HepG2 (cell line): ENCODE measurements at regions not wholly inside any gene's neighbourhood (a gene's known extent, or its start where the extent isn't known, plus 50 kb on each side); places are given as distances from the start of the nearest gene placed in this dataset.

Experiments used
- ASH2L ChIP-seq: fragments of 300-600, 200-600 bp; sonication (generic); IDR thresholded peaks from 2 replicates; pipeline ENCODE4 v1.7.0; 2017; ENCODE audit warnings: low read depth, mild to moderate bottlenecking, moderate library complexity, mixed read lengths, low read length; ENCODE audit not compliant: insufficient read length
- CEBPG ChIP-seq: IDR thresholded peaks from 2 replicates; pipeline ENCODE4 v1.6.1; 2016
- HNRNPUL1 ChIP-seq: fragments of 200-400 bp; formaldehyde crosslinking; IDR thresholded peaks from 2 replicates; pipeline ENCODE4 v1.6.1; 2017; ENCODE audit warnings: low read depth, mild to moderate bottlenecking, low read length, moderate library complexity
- MIXL1 ChIP-seq: IDR thresholded peaks from 2 replicates; pipeline ENCODE4 v1.6.1; 2016
- SIX4 ChIP-seq: sonication (generic); formaldehyde crosslinking; IDR thresholded peaks from 2 replicates; pipeline ENCODE4 v1.4.0; 2020; ENCODE audit warnings: missing genetic modification reagents
- SMC3 ChIP-seq: IDR thresholded peaks from 2 replicates; pipeline ENCODE4 v1.6.1; 2011; ENCODE audit warnings: low read length, improper control_type of control experiment
- XRCC5 ChIP-seq: fragments of 200-400 bp; formaldehyde crosslinking; optimal IDR thresholded peaks from 2 replicates; pipeline ENCODE3; 2017; ENCODE audit warnings: mild to moderate bottlenecking, low read length
- ZNF292 ChIP-seq: sonication (generic); formaldehyde crosslinking; IDR thresholded peaks from 2 replicates; pipeline ENCODE4 v1.8.1; 2022; ENCODE audit warnings: mild to moderate bottlenecking, low read depth, missing genetic modification reagents, borderline replicate concordance
- ZNF572 ChIP-seq: sonication (generic); formaldehyde crosslinking; IDR thresholded peaks from 2 replicates; pipeline ENCODE4 v1.5.1; 2020; ENCODE audit warnings: mild to moderate bottlenecking, missing genetic modification reagents
- ZNF773 ChIP-seq: sonication (generic); formaldehyde crosslinking; IDR thresholded peaks from 2 replicates; pipeline ENCODE4 v1.4.0; 2020; ENCODE audit warnings: missing genetic modification reagents, borderline replicate concordance
- ZSCAN20 ChIP-seq: sonication (generic); formaldehyde crosslinking; IDR thresholded peaks from 2 replicates; pipeline ENCODE4 v1.4.0; 2020; ENCODE audit warnings: missing genetic modification reagents, mild to moderate bottlenecking, borderline replicate concordance
- TF ChIP-seq, protein P1 (sequence below): sonication (generic); formaldehyde crosslinking; IDR thresholded peaks from 2 replicates; pipeline ENCODE4 v1.4.0; 2020; ENCODE audit warnings: mild to moderate bottlenecking, missing genetic modification reagents
- TF ChIP-seq, protein P2 (sequence below): sonication (generic); formaldehyde crosslinking; IDR thresholded peaks from 2 replicates; pipeline ENCODE4 v1.5.1; 2020; ENCODE audit warnings: mild to moderate bottlenecking, missing genetic modification reagents
- TF ChIP-seq, protein P3 (sequence below): sonication (generic); formaldehyde crosslinking; IDR thresholded peaks from 2 replicates; pipeline ENCODE4 v1.4.0; 2020; ENCODE audit warnings: missing genetic modification reagents
- TF ChIP-seq, protein P4 (sequence below): sonication (generic); formaldehyde crosslinking; conservative IDR thresholded peaks from 2 replicates; pipeline ENCODE4 v1.8.0; 2022; ENCODE audit warnings: mild to moderate bottlenecking, moderate library complexity, missing genetic modification reagents
- TF ChIP-seq, protein P5 (sequence below): sonication (generic); formaldehyde crosslinking; IDR thresholded peaks from 2 replicates; pipeline ENCODE4 v1.4.0; 2020; ENCODE audit warnings: missing genetic modification reagents, borderline replicate concordance
- TF ChIP-seq, protein P6 (sequence below): sonication (generic); formaldehyde crosslinking; IDR thresholded peaks from 2 replicates; pipeline ENCODE4 v1.8.0; 2022; ENCODE audit warnings: mild to moderate bottlenecking, missing genetic modification reagents, moderate library complexity

DNA sequence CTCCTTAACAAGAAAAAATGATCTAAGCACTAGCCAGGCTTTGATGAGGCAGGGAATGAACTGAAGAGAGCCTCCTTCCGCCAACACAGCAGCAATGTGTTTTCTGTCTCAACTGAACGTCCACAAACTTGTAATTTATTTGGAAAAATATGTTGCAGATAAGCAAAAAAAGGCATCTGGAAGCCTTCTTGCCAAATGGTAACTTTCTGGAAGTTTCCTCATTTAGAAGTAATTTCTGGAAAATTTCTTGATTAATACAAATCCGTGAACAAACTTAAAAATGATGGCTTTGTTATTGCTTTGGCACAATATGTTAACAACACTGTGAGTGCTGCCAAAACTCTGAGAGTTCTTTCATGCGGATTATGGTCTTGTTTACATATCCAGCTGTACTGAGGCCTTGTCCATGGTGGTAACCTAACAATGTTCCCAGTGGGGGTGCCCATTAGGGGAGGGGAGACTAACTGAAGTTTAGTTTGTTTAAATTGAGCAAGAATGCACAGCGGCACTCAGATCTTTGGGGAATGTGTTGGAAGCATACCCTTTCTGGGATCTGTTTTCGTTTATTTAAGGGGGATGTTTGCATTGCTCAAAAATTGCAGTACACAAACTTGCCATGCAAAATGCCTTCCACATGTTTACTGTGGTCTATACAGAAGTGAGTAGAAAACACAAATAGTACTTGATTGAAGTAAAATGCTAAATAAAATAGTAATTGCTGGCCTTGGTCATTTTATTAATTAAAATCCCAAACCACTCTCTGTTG is 334.7 kb downstream of the NR2F1-AS1 start (continued):
- TF ChIP-seq, protein P1, sequence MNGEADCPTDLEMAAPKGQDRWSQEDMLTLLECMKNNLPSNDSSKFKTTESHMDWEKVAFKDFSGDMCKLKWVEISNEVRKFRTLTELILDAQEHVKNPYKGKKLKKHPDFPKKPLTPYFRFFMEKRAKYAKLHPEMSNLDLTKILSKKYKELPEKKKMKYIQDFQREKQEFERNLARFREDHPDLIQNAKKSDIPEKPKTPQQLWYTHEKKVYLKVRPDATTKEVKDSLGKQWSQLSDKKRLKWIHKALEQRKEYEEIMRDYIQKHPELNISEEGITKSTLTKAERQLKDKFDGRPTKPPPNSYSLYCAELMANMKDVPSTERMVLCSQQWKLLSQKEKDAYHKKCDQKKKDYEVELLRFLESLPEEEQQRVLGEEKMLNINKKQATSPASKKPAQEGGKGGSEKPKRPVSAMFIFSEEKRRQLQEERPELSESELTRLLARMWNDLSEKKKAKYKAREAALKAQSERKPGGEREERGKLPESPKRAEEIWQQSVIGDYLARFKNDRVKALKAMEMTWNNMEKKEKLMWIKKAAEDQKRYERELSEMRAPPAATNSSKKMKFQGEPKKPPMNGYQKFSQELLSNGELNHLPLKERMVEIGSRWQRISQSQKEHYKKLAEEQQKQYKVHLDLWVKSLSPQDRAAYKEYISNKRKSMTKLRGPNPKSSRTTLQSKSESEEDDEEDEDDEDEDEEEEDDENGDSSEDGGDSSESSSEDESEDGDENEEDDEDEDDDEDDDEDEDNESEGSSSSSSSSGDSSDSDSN (CRISPR knock-in tag), result peak; percentile 53
- peak; percentile 94 for TF ChIP-seq SIX4
- TF ChIP-seq, protein P2, sequence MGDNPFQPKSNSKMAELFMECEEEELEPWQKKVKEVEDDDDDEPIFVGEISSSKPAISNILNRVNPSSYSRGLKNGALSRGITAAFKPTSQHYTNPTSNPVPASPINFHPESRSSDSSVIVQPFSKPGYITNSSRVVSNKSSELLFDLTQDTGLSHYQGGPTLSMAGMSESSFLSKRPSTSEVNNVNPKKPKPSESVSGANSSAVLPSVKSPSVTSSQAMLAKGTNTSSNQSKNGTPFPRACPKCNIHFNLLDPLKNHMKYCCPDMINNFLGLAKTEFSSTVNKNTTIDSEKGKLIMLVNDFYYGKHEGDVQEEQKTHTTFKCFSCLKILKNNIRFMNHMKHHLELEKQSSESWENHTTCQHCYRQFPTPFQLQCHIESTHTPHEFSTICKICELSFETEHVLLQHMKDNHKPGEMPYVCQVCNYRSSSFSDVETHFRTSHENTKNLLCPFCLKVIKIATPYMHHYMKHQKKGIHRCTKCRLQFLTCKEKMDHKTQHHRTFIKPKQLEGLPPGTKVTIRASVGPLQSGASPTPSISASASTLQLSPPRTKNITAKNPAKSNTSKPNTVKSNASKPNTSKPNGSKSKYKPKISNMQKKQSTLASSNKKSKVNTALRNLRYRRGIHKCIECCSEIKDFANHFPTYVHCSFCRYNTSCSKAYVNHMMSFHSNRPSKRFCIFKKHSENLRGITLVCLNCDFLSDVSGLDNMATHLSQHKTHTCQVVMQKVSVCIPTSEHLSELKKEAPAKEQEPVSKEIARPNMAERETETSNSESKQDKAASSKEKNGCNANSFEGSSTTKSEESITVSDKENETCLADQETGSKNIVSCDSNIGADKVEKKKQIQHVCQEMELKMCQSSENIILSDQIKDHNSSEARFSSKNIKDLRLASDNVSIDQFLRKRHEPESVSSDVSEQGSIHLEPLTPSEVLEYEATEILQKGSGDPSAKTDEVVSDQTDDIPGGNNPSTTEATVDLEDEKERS (CRISPR knock-in tag), result peak; percentile 89; the same call in 1 of the 2 replicates
- peak; percentile 99 for TF ChIP-seq MIXL1
- TF ChIP-seq, protein P3, sequence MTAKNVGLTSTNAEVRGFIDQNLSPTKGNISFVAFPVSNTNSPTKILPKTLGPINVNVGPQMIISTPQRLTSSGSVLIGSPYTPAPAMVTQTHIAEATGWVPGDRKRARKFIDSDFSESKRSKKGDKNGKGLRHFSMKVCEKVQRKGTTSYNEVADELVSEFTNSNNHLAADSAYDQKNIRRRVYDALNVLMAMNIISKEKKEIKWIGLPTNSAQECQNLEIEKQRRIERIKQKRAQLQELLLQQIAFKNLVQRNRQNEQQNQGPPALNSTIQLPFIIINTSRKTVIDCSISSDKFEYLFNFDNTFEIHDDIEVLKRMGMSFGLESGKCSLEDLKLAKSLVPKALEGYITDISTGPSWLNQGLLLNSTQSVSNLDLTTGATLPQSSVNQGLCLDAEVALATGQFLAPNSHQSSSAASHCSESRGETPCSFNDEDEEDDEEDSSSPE (CRISPR knock-in tag), result peak; percentile 36; the same call in 1 of the 2 replicates
- TF ChIP-seq XRCC5, result peak; percentile 49
- TF ChIP-seq, protein P4, sequence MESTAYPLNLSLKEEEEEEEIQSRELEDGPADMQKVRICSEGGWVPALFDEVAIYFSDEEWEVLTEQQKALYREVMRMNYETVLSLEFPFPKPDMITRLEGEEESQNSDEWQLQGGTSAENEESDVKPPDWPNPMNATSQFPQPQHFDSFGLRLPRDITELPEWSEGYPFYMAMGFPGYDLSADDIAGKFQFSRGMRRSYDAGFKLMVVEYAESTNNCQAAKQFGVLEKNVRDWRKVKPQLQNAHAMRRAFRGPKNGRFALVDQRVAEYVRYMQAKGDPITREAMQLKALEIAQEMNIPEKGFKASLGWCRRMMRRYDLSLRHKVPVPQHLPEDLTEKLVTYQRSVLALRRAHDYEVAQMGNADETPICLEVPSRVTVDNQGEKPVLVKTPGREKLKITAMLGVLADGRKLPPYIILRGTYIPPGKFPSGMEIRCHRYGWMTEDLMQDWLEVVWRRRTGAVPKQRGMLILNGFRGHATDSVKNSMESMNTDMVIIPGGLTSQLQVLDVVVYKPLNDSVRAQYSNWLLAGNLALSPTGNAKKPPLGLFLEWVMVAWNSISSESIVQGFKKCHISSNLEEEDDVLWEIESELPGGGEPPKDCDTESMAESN, result peak; percentile 85
- peak; percentile 92 for TF ChIP-seq CEBPG (CRISPR knock-in tag)
- TF ChIP-seq ZSCAN20 (CRISPR knock-in tag), result no peak; the same call in 1 of the 2 replicates
- no peak for TF ChIP-seq HNRNPUL1
- no peak for TF ChIP-seq ZNF572 (CRISPR knock-in tag)
- TF ChIP-seq, protein P5, sequence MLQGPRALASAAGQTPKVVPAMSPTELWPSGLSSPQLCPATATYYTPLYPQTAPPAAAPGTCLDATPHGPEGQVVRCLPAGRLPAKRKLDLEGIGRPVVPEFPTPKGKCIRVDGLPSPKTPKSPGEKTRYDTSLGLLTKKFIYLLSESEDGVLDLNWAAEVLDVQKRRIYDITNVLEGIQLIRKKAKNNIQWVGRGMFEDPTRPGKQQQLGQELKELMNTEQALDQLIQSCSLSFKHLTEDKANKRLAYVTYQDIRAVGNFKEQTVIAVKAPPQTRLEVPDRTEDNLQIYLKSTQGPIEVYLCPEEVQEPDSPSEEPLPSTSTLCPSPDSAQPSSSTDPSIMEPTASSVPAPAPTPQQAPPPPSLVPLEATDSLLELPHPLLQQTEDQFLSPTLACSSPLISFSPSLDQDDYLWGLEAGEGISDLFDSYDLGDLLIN, result no peak
- peak; percentile 96 for TF ChIP-seq ASH2L
- TF ChIP-seq SMC3, result peak; percentile 32; the same call in 1 of the 2 replicates
- peak; percentile 63; the same call in 1 of the 2 replicates for TF ChIP-seq ZNF292 (CRISPR knock-in tag)
- TF ChIP-seq, protein P6, sequence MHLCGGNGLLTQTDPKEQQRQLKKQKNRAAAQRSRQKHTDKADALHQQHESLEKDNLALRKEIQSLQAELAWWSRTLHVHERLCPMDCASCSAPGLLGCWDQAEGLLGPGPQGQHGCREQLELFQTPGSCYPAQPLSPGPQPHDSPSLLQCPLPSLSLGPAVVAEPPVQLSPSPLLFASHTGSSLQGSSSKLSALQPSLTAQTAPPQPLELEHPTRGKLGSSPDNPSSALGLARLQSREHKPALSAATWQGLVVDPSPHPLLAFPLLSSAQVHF (CRISPR knock-in tag), result no peak
- no peak for TF ChIP-seq ZNF773 (CRISPR knock-in tag)
